ENCODE measurements at regions not wholly inside any gene's neighbourhood (a gene's known extent, or its start where the extent isn't known, plus 50 kb on each side); places are given as distances from the start of the nearest gene placed in this dataset.
"Not testable (repeated sequence)": the region's sequence is repeated elsewhere in the genome, so short reads cannot be mapped to it uniquely, and the experiment has no call there.

- DNase-seq (ENCODE audit: low read depth), result no peak
Measured at GRCh38 chr5:83889971-83890745, 169.5 kb upstream of the HAPLN1 start.

DNA sequence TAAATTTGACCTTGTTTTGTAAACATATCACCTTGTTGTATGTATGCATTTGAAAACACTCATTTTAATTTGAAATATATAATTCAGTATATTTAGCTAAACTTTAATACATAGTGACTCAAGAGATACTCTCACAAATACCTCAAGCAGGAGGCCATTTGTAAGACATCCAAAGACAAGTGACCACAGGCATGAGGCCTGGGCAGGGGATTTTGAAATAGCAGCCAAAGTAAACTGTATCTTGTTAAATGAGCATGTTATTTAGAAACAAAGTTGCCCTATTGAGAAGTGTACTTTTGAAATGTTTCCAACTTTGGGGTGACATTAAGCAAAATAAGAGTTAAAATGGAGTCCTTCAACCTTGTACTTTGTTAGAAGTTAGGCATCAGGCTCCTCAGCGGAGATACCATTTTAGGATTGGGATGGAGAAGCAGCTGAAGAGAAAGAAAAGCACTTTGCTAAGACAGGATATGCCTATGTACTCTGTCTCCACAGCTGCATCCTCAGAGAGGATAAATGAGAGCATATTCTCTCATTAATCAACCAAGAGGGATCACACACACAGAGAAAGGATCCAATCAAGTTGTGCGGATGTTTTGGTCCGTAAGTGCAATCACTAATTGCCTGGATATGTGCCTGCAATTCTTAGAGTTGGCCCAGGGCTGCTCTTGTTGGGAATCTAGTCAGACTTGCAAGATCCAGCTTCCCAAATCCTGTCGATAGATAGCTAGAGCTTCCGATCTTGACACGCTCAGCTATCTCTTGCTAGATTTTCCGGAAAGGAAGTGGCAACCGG, 157.5 kb upstream of the HAPLN1 start:
- no peak for DNase-seq (ENCODE audit: low read depth)

- no peak for DNase-seq (ENCODE audit: low read depth)
Measured at GRCh38 chr5:83871533-83872395, 151.1 kb upstream of the HAPLN1 start.

- no peak for DNase-seq (ENCODE audit: low read depth)
Measured at GRCh38 chr5:83866181-83866580, 145.5 kb upstream of the HAPLN1 start.

- no peak for DNase-seq (ENCODE audit: low read depth)
Measured at GRCh38 chr5:83865579-83865978, 144.9 kb upstream of the HAPLN1 start.

DNA sequence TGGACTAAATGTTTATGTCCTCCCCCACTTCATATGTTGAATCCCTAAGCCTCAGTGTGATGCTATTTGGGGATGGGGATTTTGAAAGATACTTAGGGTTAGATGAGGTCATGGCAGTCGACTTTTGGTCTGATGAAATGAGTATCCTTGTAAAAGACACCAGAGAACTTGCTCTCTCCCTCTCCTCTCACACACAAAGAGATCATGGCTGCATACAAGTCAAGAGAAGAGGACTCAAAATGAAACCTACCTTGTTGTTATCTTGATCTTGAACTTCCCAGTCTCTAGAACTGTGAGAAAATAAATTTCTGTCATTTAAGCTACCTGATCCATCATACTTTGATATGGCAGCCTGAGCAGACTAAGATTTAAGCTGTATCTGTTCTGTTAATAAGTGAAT, 144.0 kb upstream of the HAPLN1 start:
- DNase-seq (ENCODE audit: low read depth), result no peak

- DNase-seq (ENCODE audit: low read depth), result no peak
Measured at GRCh38 chr5:83857341-83857740, 136.7 kb upstream of the HAPLN1 start.

DNA sequence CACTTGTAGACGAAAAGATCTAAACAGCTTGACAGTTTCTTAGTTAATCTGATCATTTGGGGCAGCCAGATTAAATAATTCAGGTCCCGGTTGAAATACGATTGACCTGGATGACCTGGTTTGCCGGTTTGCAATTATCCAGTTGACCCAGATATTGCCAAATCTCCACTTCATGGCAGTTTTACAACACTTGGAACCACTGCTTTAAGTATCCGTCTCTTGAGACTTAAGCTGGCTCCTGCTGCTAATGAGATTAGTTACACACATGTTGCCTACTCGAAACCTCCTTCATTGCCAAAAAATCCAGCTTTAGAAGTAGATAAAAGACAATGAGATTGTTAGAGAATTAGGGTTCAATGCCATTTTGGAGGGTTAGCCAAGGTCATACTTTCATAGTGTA, 136.2 kb upstream of the HAPLN1 start:
- DNase-seq (ENCODE audit: low read depth), result no peak

- not testable (repeated sequence) for DNase-seq (ENCODE audit: low read depth)
Measured at GRCh38 chr5:83850412-83850811, 129.8 kb upstream of the HAPLN1 start.

DNA sequence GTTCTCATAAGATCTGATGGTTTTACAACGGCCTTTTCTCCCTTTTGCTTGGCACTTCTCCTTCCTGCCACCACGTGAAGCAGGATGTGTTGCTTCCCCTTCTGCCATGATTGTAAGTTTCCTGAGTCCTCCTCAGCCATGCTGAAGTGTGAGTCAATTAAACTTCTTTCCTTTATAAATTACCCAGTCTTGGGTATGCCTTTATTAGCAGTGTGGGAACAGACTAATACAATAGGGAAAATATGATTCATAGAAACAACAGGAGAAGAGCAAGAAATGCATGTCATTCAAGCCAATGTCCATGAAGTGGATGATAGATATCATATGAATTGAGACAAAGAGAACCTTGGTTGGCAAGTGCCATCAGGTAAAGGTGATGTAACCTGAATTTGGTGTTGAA, 128.3 kb upstream of the HAPLN1 start:
- no peak for DNase-seq (ENCODE audit: low read depth)

DNA sequence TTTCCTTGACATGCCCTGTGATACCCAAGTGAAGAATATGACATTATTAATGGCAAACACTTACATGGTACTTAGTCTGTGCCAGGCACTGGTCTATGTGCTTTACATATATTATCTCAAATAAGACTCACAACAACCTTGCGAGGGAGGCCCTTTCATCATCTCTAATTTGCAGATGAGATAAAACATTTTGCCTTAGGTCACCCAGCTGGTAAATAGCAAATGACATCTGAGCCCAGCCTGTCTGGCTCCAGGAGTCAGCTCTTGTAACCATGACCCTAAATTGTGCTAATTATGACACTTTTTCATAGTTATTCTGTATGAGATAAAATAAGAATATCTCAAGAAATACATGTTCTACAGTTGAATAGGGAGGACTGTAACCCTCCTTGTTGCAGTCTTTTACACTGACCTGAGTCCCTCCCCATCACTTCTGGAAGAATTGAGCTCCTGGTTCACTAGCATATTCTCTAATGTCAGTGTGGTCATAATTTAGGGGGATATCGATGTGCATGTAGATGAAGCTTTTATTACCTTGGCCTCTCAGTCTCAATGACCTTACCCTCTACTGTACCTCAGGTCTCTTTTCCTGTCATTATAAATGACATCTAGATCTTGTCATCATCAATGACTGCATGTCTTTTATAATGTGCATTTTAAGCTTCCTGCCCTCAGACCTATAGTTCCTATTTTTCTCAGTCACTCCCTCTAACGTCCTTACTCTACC, 126.1 kb upstream of the HAPLN1 start:
- no peak for DNase-seq (ENCODE audit: low read depth)

GRCh38 chr5:83844449-83845068, 123.9 kb upstream of the HAPLN1 start:
- peak; percentile 38 for DNase-seq (ENCODE audit: low read depth)

- no peak for DNase-seq (ENCODE audit: low read depth)
Measured at GRCh38 chr5:83839788-83840187, 119.1 kb upstream of the HAPLN1 start.

GRCh38 chr5:83839256-83839655, 118.6 kb upstream of the HAPLN1 start:
- DNase-seq (ENCODE audit: low read depth), result no peak

DNA sequence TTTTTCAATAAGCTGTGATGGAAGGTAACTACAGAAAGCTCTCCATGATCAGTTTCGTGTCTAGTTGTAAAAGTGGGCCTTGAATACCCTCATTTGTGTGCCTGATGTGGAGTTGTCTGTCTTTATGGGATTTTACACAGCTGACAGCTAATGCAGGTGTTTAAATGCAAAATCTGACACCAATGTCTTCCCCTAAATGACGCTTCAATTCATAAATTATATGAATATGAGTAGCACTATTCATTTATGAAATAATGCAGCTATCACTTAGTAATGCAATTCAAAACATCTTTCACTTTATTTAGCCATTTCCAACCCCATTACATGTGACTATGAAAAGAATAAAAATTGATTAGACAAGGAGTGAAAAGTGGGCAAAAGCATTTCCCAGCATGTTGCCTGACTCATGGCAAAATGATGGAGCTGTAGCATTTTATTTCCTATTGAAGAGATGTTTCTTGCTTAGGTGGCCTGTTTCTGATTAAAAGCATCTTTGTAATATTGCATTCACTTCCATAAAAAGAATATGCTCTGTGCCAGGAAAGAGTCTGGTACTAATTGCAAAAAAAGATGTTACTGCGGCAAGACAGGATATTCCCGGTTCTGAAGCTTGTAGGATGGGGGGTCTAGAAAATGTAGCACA, 116.7 kb upstream of the HAPLN1 start:
- no peak for DNase-seq (ENCODE audit: low read depth)

DNA sequence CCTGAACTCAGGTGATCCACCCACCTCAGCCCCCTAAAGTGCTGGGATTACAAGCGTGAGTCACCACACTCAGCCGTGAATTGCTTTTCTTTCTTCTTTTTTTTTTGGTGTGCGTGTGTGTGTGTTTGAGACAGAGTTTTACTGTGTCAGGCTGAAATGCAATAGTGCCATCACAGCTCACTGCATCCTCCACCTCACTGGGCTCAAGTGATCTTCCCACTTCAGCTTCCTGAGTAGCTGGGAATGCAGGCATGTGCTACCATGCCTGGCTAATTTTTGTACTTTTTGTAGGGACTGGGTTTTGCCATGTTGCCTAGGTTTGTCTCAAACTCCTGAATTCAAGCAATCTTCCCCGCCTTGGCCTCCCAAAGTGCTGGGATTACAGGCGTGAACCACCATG, 113.7 kb upstream of the HAPLN1 start:
- DNase-seq (ENCODE audit: low read depth), result no peak

- DNase-seq (ENCODE audit: low read depth), result no peak
Measured at GRCh38 chr5:83831834-83832233, 111.2 kb upstream of the HAPLN1 start.

- peak; percentile 24 for DNase-seq (ENCODE audit: low read depth)
Measured at GRCh38 chr5:83827111-83827557, 106.5 kb upstream of the HAPLN1 start.

- no peak for DNase-seq (ENCODE audit: low read depth)
Measured at GRCh38 chr5:83817591-83817990, 96.9 kb upstream of the HAPLN1 start.

DNA sequence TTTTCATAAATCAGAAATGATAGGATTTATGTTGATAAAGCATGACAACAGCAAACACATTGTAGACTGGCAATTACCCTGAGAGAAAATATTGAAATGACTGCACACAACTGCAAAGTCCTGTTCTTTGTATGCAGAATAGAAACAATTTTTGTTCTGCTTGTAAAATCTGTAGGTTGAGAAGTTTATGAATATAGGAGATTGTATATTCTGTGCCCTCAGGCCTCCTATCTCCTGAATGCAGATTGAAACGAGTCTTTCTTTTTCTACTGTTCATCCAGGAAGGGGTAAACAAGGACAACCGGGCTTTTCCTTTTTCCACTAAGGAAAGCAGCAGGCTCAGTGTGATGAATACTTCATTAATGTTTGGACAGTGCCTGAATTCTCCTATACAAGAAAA, 95.0 kb upstream of the HAPLN1 start:
- DNase-seq (ENCODE audit: low read depth), result no peak

DNA sequence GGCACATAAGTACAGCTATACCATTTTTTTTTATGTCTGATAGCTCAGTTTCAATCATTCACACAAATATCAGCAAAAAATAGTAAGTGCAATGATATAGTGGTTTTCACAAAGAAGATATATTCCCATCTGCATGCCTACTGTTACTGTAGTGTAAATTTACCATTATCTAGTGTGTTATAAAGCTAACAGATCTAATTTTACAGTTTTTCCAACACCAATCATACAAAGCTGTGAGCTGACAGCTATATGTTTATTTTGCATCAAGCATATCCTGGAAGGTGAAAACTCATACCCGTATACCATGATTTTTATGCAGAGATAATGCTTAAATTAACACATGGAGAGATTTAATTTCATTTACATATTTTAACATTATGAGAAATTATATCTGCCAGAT, 89.9 kb upstream of the HAPLN1 start:
- DNase-seq (ENCODE audit: low read depth), result no peak

Data from fibroblast of the conjunctiva (primary cell).